NCI-H1930 (cell line): ENCODE measurements at regions not wholly inside any gene's neighbourhood (a gene's known extent, or its start where the extent isn't known, plus 50 kb on each side); places are given as distances from the start of the nearest gene placed in this dataset.
"Not testable (repeated sequence)": the region's sequence is repeated elsewhere in the genome, so short reads cannot be mapped to it uniquely, and the experiment has no call there.

Experiments used
- DNase-seq, 2 experiments: peaks; one replicate each; lab custom pipeline; 2025; lab: John Stamatoyannopoulos, UW

- no peak for DNase-seq
Measured at GRCh38 chr18:28510210-28510609, 333.3 kb upstream of the CDH2 start.

GRCh38 chr18:28504066-28504465, 327.1 kb upstream of the CDH2 start:
- DNase-seq: no peak

GRCh38 chr18:28494151-28494550, 317.2 kb upstream of the CDH2 start:
- DNase-seq: no peak

- no peak for DNase-seq
Measured at GRCh38 chr18:28485918-28486317, 309.0 kb upstream of the CDH2 start.

GRCh38 chr18:28485210-28485801, 308.4 kb upstream of the CDH2 start:
- DNase-seq: no peak

GRCh38 chr18:28478531-28478930, 301.6 kb upstream of the CDH2 start:
- DNase-seq: no peak

GRCh38 chr18:28476302-28476701, 299.4 kb upstream of the CDH2 start:
- DNase-seq: no peak

GRCh38 chr18:28469946-28470345, 293.0 kb upstream of the CDH2 start:
- no peak for DNase-seq

- no peak for DNase-seq
Measured at GRCh38 chr18:28468901-28469300, 292.0 kb upstream of the CDH2 start.

GRCh38 chr18:28466204-28466603, 289.3 kb upstream of the CDH2 start:
- DNase-seq: no peak

GRCh38 chr18:28459587-28459986, 282.7 kb upstream of the CDH2 start:
- DNase-seq: no peak

- no peak for DNase-seq
Measured at GRCh38 chr18:28458751-28459150, 281.8 kb upstream of the CDH2 start.

GRCh38 chr18:28457784-28458183, 280.9 kb upstream of the CDH2 start:
- no peak for DNase-seq

- DNase-seq: no peak
Measured at GRCh38 chr18:28455971-28456370, 279.0 kb upstream of the CDH2 start.

- DNase-seq: no peak
Measured at GRCh38 chr18:28439870-28440269, 262.9 kb upstream of the CDH2 start.

- DNase-seq: no peak
Measured at GRCh38 chr18:28438381-28438780, 261.5 kb upstream of the CDH2 start.

- DNase-seq: no peak
Measured at GRCh38 chr18:28432339-28432738, 255.4 kb upstream of the CDH2 start.

GRCh38 chr18:28425886-28426285, 249.0 kb upstream of the CDH2 start:
- DNase-seq: no peak

- DNase-seq: no peak
Measured at GRCh38 chr18:28422577-28422976, 245.6 kb upstream of the CDH2 start.

- DNase-seq: not testable (repeated sequence)
Measured at GRCh38 chr18:28421950-28422349, 245.0 kb upstream of the CDH2 start.

GRCh38 chr18:28412521-28412920, 235.6 kb upstream of the CDH2 start:
- DNase-seq: no peak

- no peak for DNase-seq
Measured at GRCh38 chr18:28411806-28412205, 234.9 kb upstream of the CDH2 start.

- DNase-seq: no peak
Measured at GRCh38 chr18:28409811-28410210, 232.9 kb upstream of the CDH2 start.

- DNase-seq: no peak
Measured at GRCh38 chr18:28408528-28408927, 231.6 kb upstream of the CDH2 start.

GRCh38 chr18:28407681-28408080, 230.8 kb upstream of the CDH2 start:
- DNase-seq: no peak
